DOHH2 (cell line): ENCODE measurements at regions not wholly inside any gene's neighbourhood (a gene's known extent, or its start where the extent isn't known, plus 50 kb on each side); places are given as distances from the start of the nearest gene placed in this dataset.

Source experiments
- CTCF ChIP-seq: fragments of 200-600 bp; sonication (generic); IDR thresholded peaks from one replicate; pipeline ENCODE4 v1.5.1; 2014; ENCODE audit warnings: antibody characterized with exemption, mild to moderate bottlenecking, low read depth, low read length; ENCODE audit not compliant: poor library complexity, severe bottlenecking
- EZH2phosphoT487 ChIP-seq: fragments of 200-600 bp; sonication (generic); IDR thresholded peaks from 2 replicates; pipeline ENCODE4 v1.6.1; 2017; ENCODE audit warnings: borderline replicate concordance, mild to moderate bottlenecking, antibody characterized with exemption, low read length, moderate library complexity, mixed read lengths

DNA sequence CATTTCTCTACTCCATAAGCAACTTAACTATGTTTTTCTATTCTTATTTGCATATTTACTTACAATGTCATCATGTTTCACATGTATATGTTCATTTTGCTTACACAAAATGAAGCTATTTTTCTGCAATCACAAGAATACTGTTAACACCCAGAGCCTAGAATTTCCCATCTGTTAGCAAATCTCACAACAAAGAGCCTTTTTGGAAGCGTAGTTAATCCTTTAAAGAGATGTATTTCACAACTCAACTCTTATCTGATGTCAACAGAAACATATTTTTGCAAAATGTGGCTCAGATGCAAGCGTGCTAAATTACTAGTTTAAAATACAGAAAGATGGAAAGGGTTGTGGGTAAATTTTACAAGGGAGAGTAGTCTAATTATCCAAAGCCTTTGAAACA is 110.6 kb upstream of the COL1A2 start:
- no peak for TF ChIP-seq CTCF
- no peak for TF ChIP-seq EZH2phosphoT487
